ENCODE measurements at regions not wholly inside any gene's neighbourhood (a gene's known extent, or its start where the extent isn't known, plus 50 kb on each side); places are given as distances from the start of the nearest gene placed in this dataset.

GRCh38 chr16:49054606-49055005 lies 227.0 kb downstream of the CBLN1 start:
- POLR2A ChIA-PET: no interaction called here
- WGBS (ENCODE audit: low lambda C conversion rate): 47% methylated on average over 5 of the region's 5 CpGs

GRCh38 chr16:49052846-49053245 lies 228.8 kb downstream of the CBLN1 start:
- no peak overlapping the region for H3K9ac ChIP-seq
- H4K20me1 ChIP-seq (ENCODE audit: insufficient read depth): no peaks in the 10 kb centered on the region
- peaks cover 0 to 14% of the 10 kb centered on the region in 2 experiments; a peak in 1 of 4 replicates for H3K4me1 ChIP-seq (ENCODE audit: control insufficient read depth in 1 of 2, insufficient read depth in 2 of 2, low read depth in 1 of 2, low read length in 1 of 2)
- no peaks in the 10 kb centered on the region for H3K9me3 ChIP-seq
- H3K4me2 ChIP-seq: no peak overlapping the region
- DNase-seq: no peak
- no peak overlapping the region for H3K27ac ChIP-seq (ENCODE audit: low read depth in 2 of 2, low read length in 1 of 2)
- CTCF ChIA-PET: interaction anchor here (0.7 to 0.8 kb wide), 2 partner anchors 61 to 110 kb away, joined by 3 read pairs; no protein-coding TSS in a partner anchor
- H3K9me2 ChIP-seq: no peaks in the 10 kb centered on the region
- 17% methylated on average over 9 of the region's 9 CpGs for WGBS (ENCODE audit: low lambda C conversion rate)
- no peaks in the 10 kb centered on the region for H3F3A ChIP-seq (replicated peaks; ENCODE audit: insufficient read depth)
- H3K79me2 ChIP-seq (ENCODE audit: insufficient read depth): no peaks in the 10 kb centered on the region
- H3K27me3 ChIP-seq (ENCODE audit: insufficient read depth): no peaks in the 10 kb centered on the region; the same call in 1 of the 2 replicates
- no peak overlapping the region for H3K4me3 ChIP-seq (ENCODE audit: low read depth in 2 of 2, low read length in 1 of 2)
- POLR2A ChIA-PET: no interaction called here
- H2AFZ ChIP-seq (ENCODE audit: low read depth): no peak overlapping the region
- H3K36me3 ChIP-seq (replicated peaks in 1 of 2; ENCODE audit: control insufficient read depth in 1 of 2, insufficient read depth in 2 of 2, low read length in 1 of 2): no peaks in the 10 kb centered on the region
- TF ChIP-seq NRF1 (IDR thresholded peaks at IDR 0.05; ENCODE audit: low read depth, low read length): no peak
- no peak for TF ChIP-seq MAX (IDR thresholded peaks at IDR 0.05; ENCODE audit: low read depth)
- TF ChIP-seq EZH2phosphoT487 (IDR thresholded peaks at IDR 0.05; ENCODE audit: borderline replicate concordance, low read depth): no peak
- TF ChIP-seq FOSL2 (IDR thresholded peaks at IDR 0.05; ENCODE audit: borderline replicate concordance, low read depth): no peak
- no peak for TF ChIP-seq PBX3 (IDR thresholded peaks at IDR 0.05)
- no peak for TF ChIP-seq GABPA (IDR thresholded peaks at IDR 0.05; ENCODE audit: low read depth)
- no peak for TF ChIP-seq TEAD4 (IDR thresholded peaks at IDR 0.05; ENCODE audit: borderline replicate concordance, insufficient read depth)
- no peak for TF ChIP-seq CTCF (IDR thresholded peaks at IDR 0.05)
- TF ChIP-seq JUND (IDR thresholded peaks at IDR 0.05): no peak
- no peak for TF ChIP-seq SIN3A (IDR thresholded peaks at IDR 0.05; ENCODE audit: borderline replicate concordance, low read depth, low read length)
- no peak for TF ChIP-seq SMC3 (IDR thresholded peaks at IDR 0.05; ENCODE audit: low read depth, low read length)
- TF ChIP-seq ZBTB33 (IDR thresholded peaks at IDR 0.05; ENCODE audit: borderline replicate concordance, low read depth): no peak
- TF ChIP-seq NFIC (IDR thresholded peaks at IDR 0.05; ENCODE audit: borderline replicate concordance): no peak
- no peak for TF ChIP-seq RCOR1 (IDR thresholded peaks at IDR 0.05; ENCODE audit: low read length)
- TF ChIP-seq RAD21 (IDR thresholded peaks at IDR 0.05; ENCODE audit: low read length): no peak
- no peak for TF ChIP-seq IRF3 (IDR thresholded peaks at IDR 0.05; ENCODE audit: low read depth, low read length)
- TF ChIP-seq YY1 (IDR thresholded peaks at IDR 0.05; ENCODE audit: low read depth): no peak
- TF ChIP-seq FOXM1 (IDR thresholded peaks at IDR 0.05; ENCODE audit: low read depth): no peak

More at GRCh38 chr16:49054606-49055005, 227.0 kb downstream of the CBLN1 start:
- H3K4me1 ChIP-seq (ENCODE audit: control insufficient read depth in 1 of 2, insufficient read depth in 2 of 2, low read depth in 1 of 2, low read length in 1 of 2): peaks cover 0 to 10% of the 10 kb centered on the region in 2 experiments; a peak in 1 of 4 replicates
- DNase-seq: no peak
- H3K9me3 ChIP-seq: no peaks in the 10 kb centered on the region
- TF ChIP-seq RFX5 (IDR thresholded peaks at IDR 0.05; ENCODE audit: low read length) (no peak), NFIC (IDR thresholded peaks at IDR 0.05; ENCODE audit: borderline replicate concordance) (no peak), RCOR1 (IDR thresholded peaks at IDR 0.05; ENCODE audit: low read length) (no peak), PBX3 (IDR thresholded peaks at IDR 0.05) (no peak), POLR2AphosphoS5 (IDR thresholded peaks at IDR 0.05; ENCODE audit: low read depth, low read length) (no peak)
- H3K27ac ChIP-seq (ENCODE audit: low read depth in 2 of 2, low read length in 1 of 2): no peak overlapping the region
- H3K4me3 ChIP-seq (ENCODE audit: low read depth in 2 of 2, low read length in 1 of 2): no peak overlapping the region
- H4K20me1 ChIP-seq (ENCODE audit: insufficient read depth): no peaks in the 10 kb centered on the region
- no peaks in the 10 kb centered on the region for H3K9me2 ChIP-seq
- H3K27me3 ChIP-seq (ENCODE audit: insufficient read depth): no peaks in the 10 kb centered on the region; the same call in 1 of the 2 replicates
- no peaks in the 10 kb centered on the region for H3F3A ChIP-seq (replicated peaks; ENCODE audit: insufficient read depth)
- no peak overlapping the region for H2AFZ ChIP-seq (ENCODE audit: low read depth)
- H3K79me2 ChIP-seq (ENCODE audit: insufficient read depth): no peaks in the 10 kb centered on the region
- no peaks in the 10 kb centered on the region for H3K36me3 ChIP-seq (replicated peaks in 1 of 2; ENCODE audit: control insufficient read depth in 1 of 2, insufficient read depth in 2 of 2, low read length in 1 of 2)
- no peak overlapping the region for H3K4me2 ChIP-seq
- no peak overlapping the region for H3K9ac ChIP-seq
- CTCF ChIA-PET: no interaction called here
